ENCODE measurements at regions not wholly inside any gene's neighbourhood (a gene's known extent, or its start where the extent isn't known, plus 50 kb on each side); places are given as distances from the start of the nearest gene placed in this dataset.
A peak's percentile ranks its signal among the peaks of the same experiment; 100 is the strongest.

GRCh38 chr10:33101392-33101787 is 143.4 kb upstream of the ITGB1 start:
- no peak overlapping the region for H3K4me2 ChIP-seq (ENCODE audit: control insufficient read depth, extremely low read depth, insufficient read depth, low read depth, low read length)
- H2AFZ ChIP-seq (ENCODE audit: control insufficient read depth, low read length), result peak overlapping the region; percentile 10
- no peaks in the 10 kb centered on the region for H3K36me3 ChIP-seq (ENCODE audit: control insufficient read depth in 2 of 2, extremely low read depth in 1 of 2, insufficient read depth in 2 of 2, low read length in 2 of 2)
- no peak overlapping the region for H3K4me3 ChIP-seq (ENCODE audit: control insufficient read depth in 2 of 3, extremely low read depth in 1 of 3, insufficient read depth in 2 of 3, low read depth in 1 of 3, low read length in 3 of 3)
- H3K27me3 ChIP-seq (ENCODE audit: control insufficient read depth, extremely low read depth, insufficient read depth, low read length), result no peaks in the 10 kb centered on the region
- H3K9me1 ChIP-seq (ENCODE audit: control insufficient read depth, extremely low read depth, insufficient read depth, low read length), result no peaks in the 10 kb centered on the region
- TF ChIP-seq EZH2 (IDR thresholded peaks at IDR 0.05; ENCODE audit: low read length), result no peak
- TF ChIP-seq, protein P1, sequence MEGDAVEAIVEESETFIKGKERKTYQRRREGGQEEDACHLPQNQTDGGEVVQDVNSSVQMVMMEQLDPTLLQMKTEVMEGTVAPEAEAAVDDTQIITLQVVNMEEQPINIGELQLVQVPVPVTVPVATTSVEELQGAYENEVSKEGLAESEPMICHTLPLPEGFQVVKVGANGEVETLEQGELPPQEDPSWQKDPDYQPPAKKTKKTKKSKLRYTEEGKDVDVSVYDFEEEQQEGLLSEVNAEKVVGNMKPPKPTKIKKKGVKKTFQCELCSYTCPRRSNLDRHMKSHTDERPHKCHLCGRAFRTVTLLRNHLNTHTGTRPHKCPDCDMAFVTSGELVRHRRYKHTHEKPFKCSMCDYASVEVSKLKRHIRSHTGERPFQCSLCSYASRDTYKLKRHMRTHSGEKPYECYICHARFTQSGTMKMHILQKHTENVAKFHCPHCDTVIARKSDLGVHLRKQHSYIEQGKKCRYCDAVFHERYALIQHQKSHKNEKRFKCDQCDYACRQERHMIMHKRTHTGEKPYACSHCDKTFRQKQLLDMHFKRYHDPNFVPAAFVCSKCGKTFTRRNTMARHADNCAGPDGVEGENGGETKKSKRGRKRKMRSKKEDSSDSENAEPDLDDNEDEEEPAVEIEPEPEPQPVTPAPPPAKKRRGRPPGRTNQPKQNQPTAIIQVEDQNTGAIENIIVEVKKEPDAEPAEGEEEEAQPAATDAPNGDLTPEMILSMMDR (optimal IDR thresholded peaks at IDR 0.05 in 1 of 3, IDR thresholded peaks at IDR 0.05 in 1 of 3, conservative IDR thresholded peaks at IDR 0.05 in 1 of 3; ENCODE audit: extremely low read depth in 1 of 3, insufficient read depth in 2 of 3, low read length in 3 of 3), result no peak
- no peaks in the 10 kb centered on the region for H3K79me2 ChIP-seq (ENCODE audit: control insufficient read depth, insufficient read depth, low read length)
- no peak overlapping the region for H3K27ac ChIP-seq (ENCODE audit: control insufficient read depth, insufficient read depth, low read length)
- H3K4me1 ChIP-seq (ENCODE audit: control insufficient read depth, extremely low read depth, insufficient read depth, low read length), result peaks cover 17% of the 10 kb centered on the region
- no peak for DNase-seq (ENCODE audit: low read depth, low spot score)
- dilution Hi-C loops (cut with MboI; ENCODE audit: extremely low pct_ligation_motif_present, low sequenced_read_pairs), result no loop called here
- H3K9ac ChIP-seq (ENCODE audit: control insufficient read depth, extremely low read depth, insufficient read depth, low read length), result no peak overlapping the region
- no peaks in the 10 kb centered on the region for H3K9me3 ChIP-seq (ENCODE audit: control insufficient read depth, low read depth, low read length)
- H4K20me1 ChIP-seq (ENCODE audit: control insufficient read depth, extremely low read depth, insufficient read depth, low read length), result no peaks in the 10 kb centered on the region
- peak; percentile 72 for FAIRE-seq

DNA sequence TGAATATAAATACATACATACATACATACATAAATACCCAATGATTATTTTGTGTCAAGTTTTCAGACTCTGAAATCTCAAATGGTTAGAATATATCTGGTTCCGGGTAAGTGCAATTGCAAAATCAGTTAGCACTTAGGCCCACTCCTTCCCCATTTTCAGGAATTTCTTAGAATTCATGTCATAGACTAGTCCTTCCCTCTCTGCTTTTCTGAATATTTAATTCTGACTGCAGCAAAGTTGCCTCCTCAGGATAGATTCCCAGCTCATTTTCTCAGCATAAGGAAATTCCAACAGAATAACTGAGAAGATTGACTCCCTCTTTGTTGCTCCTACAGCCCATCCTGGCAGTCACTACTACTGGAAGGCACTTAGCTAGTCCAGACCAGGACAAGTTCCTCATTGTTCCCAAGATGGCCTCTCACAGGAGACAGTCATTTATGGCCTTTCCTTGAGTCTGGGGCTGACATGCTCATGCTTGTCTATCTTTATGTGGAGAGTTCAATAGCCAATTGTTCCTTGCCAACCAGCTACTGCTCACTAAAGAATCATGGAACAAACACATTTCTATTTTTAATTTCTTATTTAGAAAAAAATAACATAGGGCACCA is 142.9 kb upstream of the ITGB1 start:
- TF ChIP-seq, protein P1 (optimal IDR thresholded peaks at IDR 0.05 in 1 of 3, IDR thresholded peaks at IDR 0.05 in 1 of 3, conservative IDR thresholded peaks at IDR 0.05 in 1 of 3; ENCODE audit: extremely low read depth in 1 of 3, insufficient read depth in 2 of 3, low read length in 3 of 3), result no peak
- TF ChIP-seq EZH2 (IDR thresholded peaks at IDR 0.05; ENCODE audit: low read length), result no peak
- H2AFZ ChIP-seq (ENCODE audit: control insufficient read depth, low read length), result peak overlapping the region; percentile 64
- dilution Hi-C loops (cut with MboI; ENCODE audit: extremely low pct_ligation_motif_present, low sequenced_read_pairs), result no loop called here
- no peak for DNase-seq (ENCODE audit: low read depth, low spot score)
- no peaks in the 10 kb centered on the region for H3K9me1 ChIP-seq (ENCODE audit: control insufficient read depth, extremely low read depth, insufficient read depth, low read length)
- FAIRE-seq, result peak; percentile 95
- H3K79me2 ChIP-seq (ENCODE audit: control insufficient read depth, insufficient read depth, low read length), result no peaks in the 10 kb centered on the region
- no peaks in the 10 kb centered on the region for H3K9me3 ChIP-seq (ENCODE audit: control insufficient read depth, low read depth, low read length)
- H3K9ac ChIP-seq (ENCODE audit: control insufficient read depth, extremely low read depth, insufficient read depth, low read length), result no peak overlapping the region
- no peaks in the 10 kb centered on the region for H3K36me3 ChIP-seq (ENCODE audit: control insufficient read depth in 2 of 2, extremely low read depth in 1 of 2, insufficient read depth in 2 of 2, low read length in 2 of 2)
- H4K20me1 ChIP-seq (ENCODE audit: control insufficient read depth, extremely low read depth, insufficient read depth, low read length), result no peaks in the 10 kb centered on the region
- no peak overlapping the region for H3K4me2 ChIP-seq (ENCODE audit: control insufficient read depth, extremely low read depth, insufficient read depth, low read depth, low read length)
- H3K27me3 ChIP-seq (ENCODE audit: control insufficient read depth, extremely low read depth, insufficient read depth, low read length), result no peaks in the 10 kb centered on the region
- peaks cover 17% of the 10 kb centered on the region for H3K4me1 ChIP-seq (ENCODE audit: control insufficient read depth, extremely low read depth, insufficient read depth, low read length)
- H3K27ac ChIP-seq (ENCODE audit: control insufficient read depth, insufficient read depth, low read length), result peak overlapping the region; percentile 11
- H3K4me3 ChIP-seq (ENCODE audit: control insufficient read depth in 2 of 3, extremely low read depth in 1 of 3, insufficient read depth in 2 of 3, low read depth in 1 of 3, low read length in 3 of 3), result no peak overlapping the region
